DND-41 (cell line): ENCODE measurements at regions not wholly inside any gene's neighbourhood (a gene's known extent, or its start where the extent isn't known, plus 50 kb on each side); places are given as distances from the start of the nearest gene placed in this dataset.

ENCODE experiments used
- ATAC-seq: fragments of 200-7000 bp; cut with Tn5 transposase; 3 replicates; pipeline ENCODE4 v1.9.1; 2021; ENCODE audit warnings: low read depth; ENCODE audit not compliant: insufficient read depth
- DNase-seq: peaks from one replicate; pipeline ENCODE4 v3.0.0-alpha.2; 2020
- H2AFZ ChIP-seq: 2 replicates; pipeline ENCODE4 v1.6.0; 2012; ENCODE audit warnings: low read depth, low read length
- H3K27ac ChIP-seq: 2 replicates; pipeline ENCODE4 v1.5.1; 2012; ENCODE audit warnings: low read length, inconsistent platforms
- H3K27me3 ChIP-seq: fragments of 200-600 bp; sonication (generic); 2 replicates; pipeline ENCODE4 v1.6.0; 2012; ENCODE audit warnings: low read length, mild to moderate bottlenecking, inconsistent platforms; ENCODE audit not compliant: insufficient read depth, poor library complexity
- H3K36me3 ChIP-seq: 2 replicates; pipeline ENCODE4 v1.5.1; 2012; ENCODE audit warnings: low read length, inconsistent platforms; ENCODE audit not compliant: insufficient read depth
- H3K4me1 ChIP-seq: 2 replicates; pipeline ENCODE4 v1.5.1; 2012; ENCODE audit warnings: mild to moderate bottlenecking, low read length; ENCODE audit not compliant: insufficient read depth
- H3K4me2 ChIP-seq: 2 replicates; pipeline ENCODE4 v1.6.0; 2012; ENCODE audit warnings: mild to moderate bottlenecking, moderate library complexity, low read length, inconsistent platforms; ENCODE audit not compliant: insufficient read depth
- H3K4me3 ChIP-seq, 2 experiments: fragments of 200-600 bp in 1 of 2; shearing (Covaris generic) in 1 of 2; 2 replicates each; pipeline ENCODE4 v1.5.1; 2012 to 2016; ENCODE audit warnings: inconsistent platforms in 2 of 2, low read length in 2 of 2, mild to moderate bottlenecking in 2 of 2, low read depth in 1 of 2, moderate library complexity in 1 of 2
- H3K79me2 ChIP-seq: 2 replicates; pipeline ENCODE4 v1.6.0; 2012; ENCODE audit warnings: low read length, inconsistent platforms; ENCODE audit not compliant: insufficient read depth
- H3K9ac ChIP-seq: 2 replicates; pipeline ENCODE4 v1.6.0; 2012; ENCODE audit warnings: low read depth, mild to moderate bottlenecking, inconsistent platforms, low read length, moderate library complexity
- H3K9me3 ChIP-seq: 2 replicates; pipeline ENCODE4 v1.5.1; 2012; ENCODE audit warnings: low read length, moderate library complexity, mild to moderate bottlenecking, inconsistent platforms; ENCODE audit not compliant: insufficient read depth, severe bottlenecking
- H4K20me1 ChIP-seq: 2 replicates; pipeline ENCODE4 v1.6.0; 2012; ENCODE audit warnings: low read length; ENCODE audit not compliant: insufficient read depth
- CTCF ChIP-seq: IDR thresholded peaks from 2 replicates; pipeline ENCODE4 v1.5.1; 2012; ENCODE audit warnings: borderline replicate concordance, low read length, moderate library complexity, mild to moderate bottlenecking; ENCODE audit not compliant: poor library complexity, severe bottlenecking; ENCODE audit errors: extremely low read depth
- EZH2 ChIP-seq: IDR thresholded peaks from 3 replicates; pipeline ENCODE4 v1.6.1; 2012; ENCODE audit warnings: borderline replicate concordance, low read depth, mild to moderate bottlenecking, moderate library complexity, low read length, inconsistent platforms; ENCODE audit not compliant: severe bottlenecking

GRCh38 chr10:56871160-56871668, 510.2 kb upstream of the ZWINT start:
- H3K27ac ChIP-seq, result no peak overlapping the region
- H3K4me1 ChIP-seq, result no peaks in the 10 kb centered on the region
- no peak for ATAC-seq
- no peaks in the 10 kb centered on the region for H3K9me3 ChIP-seq
- no peaks in the 10 kb centered on the region for H3K79me2 ChIP-seq
- no peaks in the 10 kb centered on the region for H3K27me3 ChIP-seq
- TF ChIP-seq EZH2, result no peak
- TF ChIP-seq CTCF, result no peak
- H3K4me2 ChIP-seq, result no peak overlapping the region
- no peaks in the 10 kb centered on the region for H3K36me3 ChIP-seq
- H3K4me3 ChIP-seq, result no peak overlapping the region
- no peak overlapping the region for H2AFZ ChIP-seq
- DNase-seq, result no peak
- no peaks in the 10 kb centered on the region for H4K20me1 ChIP-seq
- no peak overlapping the region for H3K9ac ChIP-seq

GRCh38 chr10:56867236-56867635, 506.2 kb upstream of the ZWINT start:
- Histone ChIP-seq H2AFZ (no peak overlapping the region), H3K4me3 (no peak overlapping the region), H3K9me3 (no peaks in the 10 kb centered on the region), H3K27me3 (no peaks in the 10 kb centered on the region), H3K79me2 (no peaks in the 10 kb centered on the region), H3K9ac (no peak overlapping the region), H4K20me1 (no peaks in the 10 kb centered on the region), H3K4me1 (no peaks in the 10 kb centered on the region), H3K4me2 (no peak overlapping the region), H3K27ac (no peak overlapping the region), H3K36me3 (no peaks in the 10 kb centered on the region)
- no peak for DNase-seq
- TF ChIP-seq EZH2 (no peak), CTCF (no peak)
- no peak for ATAC-seq

GRCh38 chr10:56856569-56856968, 495.5 kb upstream of the ZWINT start:
- Histone ChIP-seq H3K4me3 (no peak overlapping the region), H3K4me2 (no peak overlapping the region), H3K9me3 (no peaks in the 10 kb centered on the region), H3K36me3 (no peaks in the 10 kb centered on the region), H4K20me1 (no peaks in the 10 kb centered on the region), H3K27ac (no peak overlapping the region), H2AFZ (no peak overlapping the region), H3K9ac (no peak overlapping the region), H3K27me3 (no peaks in the 10 kb centered on the region), H3K79me2 (no peaks in the 10 kb centered on the region), H3K4me1 (no peaks in the 10 kb centered on the region)
- no peak for ATAC-seq
- no peak for DNase-seq
- no peak for TF ChIP-seq EZH2
- no peak for TF ChIP-seq CTCF

GRCh38 chr10:56844978-56845529, 484.0 kb upstream of the ZWINT start:
- Histone ChIP-seq H3K27me3 (no peaks in the 10 kb centered on the region), H2AFZ (no peak overlapping the region), H3K9ac (no peak overlapping the region), H3K27ac (no peak overlapping the region), H4K20me1 (no peaks in the 10 kb centered on the region), H3K79me2 (no peaks in the 10 kb centered on the region), H3K36me3 (no peaks in the 10 kb centered on the region), H3K4me2 (no peak overlapping the region), H3K9me3 (no peaks in the 10 kb centered on the region), H3K4me1 (no peaks in the 10 kb centered on the region), H3K4me3 (no peak overlapping the region)
- ATAC-seq (no peak), DNase-seq (no peak)
- no peak for TF ChIP-seq CTCF
- no peak for TF ChIP-seq EZH2
